ENCODE measurements at regions not wholly inside any gene's neighbourhood (a gene's known extent, or its start where the extent isn't known, plus 50 kb on each side); places are given as distances from the start of the nearest gene placed in this dataset.

DNA sequence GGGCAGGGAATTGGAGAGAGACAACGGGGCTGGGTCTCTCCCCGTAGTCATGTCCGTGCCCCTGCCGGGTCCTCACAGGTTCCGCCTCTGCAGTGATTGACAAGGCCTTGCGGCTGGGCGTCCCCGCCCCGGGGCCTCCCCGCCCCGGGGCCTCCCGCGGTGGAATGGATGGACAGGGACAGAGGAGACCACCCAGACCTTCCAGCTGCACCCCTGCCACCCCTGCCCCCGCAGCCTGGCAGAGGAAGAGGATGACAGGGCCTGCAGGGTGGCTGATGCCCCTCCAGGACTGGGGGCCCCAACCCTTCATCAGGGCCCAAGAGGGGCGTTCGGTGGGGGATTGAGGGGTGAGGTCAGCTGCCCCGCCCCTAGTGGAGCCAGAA is 216.4 kb upstream of the CIBAR2 start:
- no peak overlapping the region for H2BK5ac ChIP-seq (ENCODE audit: low read depth, low read length, poor library complexity, severe bottlenecking)
- no peak overlapping the region for H3K14ac ChIP-seq (replicated peaks; ENCODE audit: low read depth, low read length)
- ATAC-seq (ENCODE audit: low read depth) (no peak), DNase-seq (no peak)
- intact Hi-C loops (cut with micrococcal nuclease) (no loop called here), dilution Hi-C loops (cut with HindIII; ENCODE audit: low sequenced_read_pairs, unreplicated experiment) (no loop called here), in situ Hi-C loops (cut with MboI; ENCODE audit: low sequenced_read_pairs) (no loop called here)
- no peak overlapping the region for H4K91ac ChIP-seq (ENCODE audit: insufficient read depth, low read depth, low read length)
- H4K8ac ChIP-seq (ENCODE audit: low read depth in 2 of 2, low read length in 2 of 2): no peak overlapping the region
- CTCF ChIA-PET: no interaction called here
- H2BK15ac ChIP-seq (ENCODE audit: low read depth, low read length): no peak overlapping the region
- H3K4me2 ChIP-seq (ENCODE audit: low read depth, low read length): no peak overlapping the region
- no peak overlapping the region for H3K18ac ChIP-seq (ENCODE audit: low read depth, low read length)
- H3K36me3 ChIP-seq (ENCODE audit: control insufficient read depth, insufficient read depth, low read length): no peaks in the 10 kb centered on the region
- no peak overlapping the region for H2BK120ac ChIP-seq (ENCODE audit: low read depth, low read length)
- H3K4me1 ChIP-seq (ENCODE audit: control insufficient read depth, insufficient read depth, low read length): peaks cover 14% of the 10 kb centered on the region; the same call in 1 of the 2 replicates
- H3K27me3 ChIP-seq (ENCODE audit: control insufficient read depth, insufficient read depth, low read length): no peaks in the 10 kb centered on the region
- no peak overlapping the region for H2AK9ac ChIP-seq (replicated peaks; ENCODE audit: low read depth, low read length, poor library complexity)
- WGBS, 2 experiments (ENCODE audit: extremely low coverage in 2 of 2, insufficient read length in 1 of 2): no CpG with 5 or more reads among the region's 17 CpGs
- H3K79me1 ChIP-seq (ENCODE audit: low read depth in 1 of 2, low read length in 2 of 2): peaks cover 18 to 49% of the 10 kb centered on the region in 2 experiments
- no peaks in the 10 kb centered on the region; the same call in 1 of the 2 replicates for H3K9me3 ChIP-seq (ENCODE audit: control insufficient read depth, insufficient read depth, low read length)
- H2AFZ ChIP-seq (replicated peaks; ENCODE audit: low read length, poor library complexity): no peak overlapping the region
- no peak overlapping the region for H4K5ac ChIP-seq (ENCODE audit: low read depth, low read length)
- no peak overlapping the region for H2BK20ac ChIP-seq (ENCODE audit: low read depth, low read length)
- H3K4me3 ChIP-seq (ENCODE audit: insufficient read depth, low read depth, low read length): no peak overlapping the region
- no peak overlapping the region for H3K4ac ChIP-seq (ENCODE audit: low read depth, low read length)
- TF ChIP-seq POLR2A (IDR thresholded peaks at IDR 0.05; ENCODE audit: low read depth, low read length) (no peak), RFX5 (IDR thresholded peaks at IDR 0.05; ENCODE audit: low read depth, low read length) (no peak), NFE2L2 (IDR thresholded peaks at IDR 0.05; ENCODE audit: low read depth, low read length) (no peak), CTCF (conservative IDR thresholded peaks at IDR 0.05; ENCODE audit: low read depth, low read length) (no peak)
- no peak overlapping the region for H3K27ac ChIP-seq (ENCODE audit: insufficient read depth, low read length)
- no peak overlapping the region for H3K9ac ChIP-seq (ENCODE audit: low read depth, low read length)
- POLR2A ChIA-PET (ENCODE audit: unreplicated experiment): no interaction called here
- H3K56ac ChIP-seq (ENCODE audit: extremely low read depth, insufficient read depth, low read length): no peak overlapping the region
- no peaks in the 10 kb centered on the region; the same call in 1 of the 2 replicates for H3K9me1 ChIP-seq (ENCODE audit: insufficient read depth, low read length)
- BruUV-seq (replicated peaks): no TSS peak
- H4K20me1 ChIP-seq (ENCODE audit: insufficient read depth, low read length): peaks cover 77% of the 10 kb centered on the region
- no peak overlapping the region for H2AK5ac ChIP-seq (ENCODE audit: low read depth, low read length)
- H3K23ac ChIP-seq (ENCODE audit: low read depth, low read length): no peak overlapping the region

Measured in IMR-90 (cell line).